Osteoblast (primary cell): ENCODE measurements at regions not wholly inside any gene's neighbourhood (a gene's known extent, or its start where the extent isn't known, plus 50 kb on each side); places are given as distances from the start of the nearest gene placed in this dataset.

Experiments used
- DNase-seq: peaks from one replicate; pipeline ENCODE4 v3.0.0; 2011; ENCODE audit warnings: low spot score, mixed read lengths; ENCODE audit not compliant: insufficient read length; ENCODE audit errors: missing footprints
- H2AFZ ChIP-seq: 2 replicates; pipeline ENCODE4 v1.6.0; 2011; ENCODE audit warnings: mild to moderate bottlenecking, low read length
- H3K27ac ChIP-seq: 2 replicates; pipeline ENCODE4 v1.5.1; 2011; ENCODE audit warnings: mild to moderate bottlenecking, low read depth, low read length, moderate library complexity
- H3K27me3 ChIP-seq: 2 replicates; pipeline ENCODE4 v1.6.0; 2012; ENCODE audit warnings: mild to moderate bottlenecking, control low read depth, inconsistent platforms, low read length, moderate library complexity; ENCODE audit not compliant: insufficient read depth
- H3K36me3 ChIP-seq: 2 replicates; pipeline ENCODE4 v1.5.1; 2011; ENCODE audit warnings: mild to moderate bottlenecking, low read length, control low read depth, moderate library complexity; ENCODE audit not compliant: insufficient read depth
- H3K4me1 ChIP-seq: 2 replicates; pipeline ENCODE4 v1.5.1; 2011; ENCODE audit warnings: mild to moderate bottlenecking, low read length, control low read depth, moderate library complexity; ENCODE audit not compliant: insufficient read depth
- H3K4me2 ChIP-seq: 2 replicates; pipeline ENCODE4 v1.6.0; 2011; ENCODE audit warnings: mild to moderate bottlenecking, low read length; ENCODE audit not compliant: insufficient read depth
- H3K4me3 ChIP-seq: fragments of 200-600 bp; sonication (generic); 3 replicates; pipeline ENCODE4 v1.5.1; 2012; ENCODE audit warnings: mild to moderate bottlenecking, low read length, inconsistent platforms; ENCODE audit not compliant: insufficient read depth
- H3K79me2 ChIP-seq: 2 replicates; pipeline ENCODE4 v1.6.0; 2012; ENCODE audit warnings: mild to moderate bottlenecking, low read length, control low read depth, inconsistent platforms; ENCODE audit not compliant: insufficient read depth
- H3K9me3 ChIP-seq: 2 replicates; pipeline ENCODE4 v1.5.1; 2011; ENCODE audit warnings: low read depth, low read length, control low read depth
- H4K20me1 ChIP-seq: 2 replicates; pipeline ENCODE4 v1.6.0; 2012; ENCODE audit warnings: mild to moderate bottlenecking, low read length, control low read depth; ENCODE audit not compliant: insufficient read depth
- CTCF ChIP-seq: IDR thresholded peaks from 2 replicates; pipeline ENCODE4 v1.5.1; 2011; ENCODE audit warnings: mild to moderate bottlenecking, low read depth, low read length, moderate library complexity; ENCODE audit errors: extremely low read depth

- Histone ChIP-seq H3K4me1 (peaks cover 20% of the 10 kb centered on the region), H3K79me2 (no peaks in the 10 kb centered on the region), H3K4me2 (no peak overlapping the region), H3K36me3 (no peaks in the 10 kb centered on the region), H2AFZ (no peak overlapping the region), H3K4me3 (no peak overlapping the region), H3K27ac (no peak overlapping the region), H3K27me3 (no peaks in the 10 kb centered on the region), H3K9me3 (no peaks in the 10 kb centered on the region), H4K20me1 (no peaks in the 10 kb centered on the region)
- no peak for DNase-seq
- TF ChIP-seq CTCF: no peak
Observed at GRCh38 chr2:216565956-216566355, 67.3 kb upstream of the IGFBP2 start.

- Histone ChIP-seq H3K4me3 (no peak overlapping the region), H3K79me2 (no peaks in the 10 kb centered on the region), H3K4me1 (peaks cover 21% of the 10 kb centered on the region), H3K36me3 (no peaks in the 10 kb centered on the region), H3K27me3 (no peaks in the 10 kb centered on the region), H3K27ac (no peak overlapping the region), H3K9me3 (no peaks in the 10 kb centered on the region), H4K20me1 (no peaks in the 10 kb centered on the region), H2AFZ (no peak overlapping the region), H3K4me2 (no peak overlapping the region)
- DNase-seq: no peak
- TF ChIP-seq CTCF: no peak
Observed at GRCh38 chr2:216568576-216568975, 64.6 kb upstream of the IGFBP2 start.

GRCh38 chr2:216569765-216570164 is 63.5 kb upstream of the IGFBP2 start:
- DNase-seq: no peak
- Histone ChIP-seq H3K4me1 (peaks cover 24% of the 10 kb centered on the region), H3K27ac (no peak overlapping the region), H2AFZ (no peak overlapping the region), H3K36me3 (no peaks in the 10 kb centered on the region), H3K9me3 (no peaks in the 10 kb centered on the region), H3K4me2 (no peak overlapping the region), H3K79me2 (no peaks in the 10 kb centered on the region), H3K4me3 (no peak overlapping the region), H4K20me1 (no peaks in the 10 kb centered on the region), H3K27me3 (no peaks in the 10 kb centered on the region)
- TF ChIP-seq CTCF: no peak

- no peaks in the 10 kb centered on the region for H3K79me2 ChIP-seq
- peaks cover 30% of the 10 kb centered on the region for H3K4me1 ChIP-seq
- no peak overlapping the region for H3K4me3 ChIP-seq
- no peak overlapping the region for H3K4me2 ChIP-seq
- no peaks in the 10 kb centered on the region for H4K20me1 ChIP-seq
- no peak for DNase-seq
- no peaks in the 10 kb centered on the region for H3K27me3 ChIP-seq
- no peaks in the 10 kb centered on the region for H3K9me3 ChIP-seq
- no peak for TF ChIP-seq CTCF
- no peaks in the 10 kb centered on the region for H3K36me3 ChIP-seq
- no peak overlapping the region for H2AFZ ChIP-seq
- H3K27ac ChIP-seq: no peak overlapping the region
Observed at GRCh38 chr2:216570357-216570756, 62.9 kb upstream of the IGFBP2 start.
